ENCODE measurements at regions not wholly inside any gene's neighbourhood (a gene's known extent, or its start where the extent isn't known, plus 50 kb on each side); places are given as distances from the start of the nearest gene placed in this dataset.

DNA sequence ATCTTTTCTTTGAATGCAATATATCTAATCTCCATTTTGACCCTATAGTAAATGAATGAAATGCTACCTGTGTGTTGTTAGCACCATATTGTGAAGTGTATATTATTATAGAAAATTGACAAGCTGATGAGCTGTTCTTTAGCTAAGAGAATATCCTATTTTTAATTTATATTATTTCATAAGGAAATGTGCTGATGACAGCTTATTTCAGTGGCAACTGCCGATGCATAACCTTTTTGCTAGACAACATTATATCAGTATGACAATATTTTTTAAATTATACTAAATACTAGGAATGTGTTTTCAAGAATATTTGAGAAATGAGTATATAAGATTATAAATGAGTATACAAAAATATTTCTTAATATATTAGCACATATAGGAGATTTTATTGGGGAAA, 573.1 kb downstream of the ZNF608 start:
- TF ChIP-seq POLR3G (IDR thresholded peaks at IDR 0.05; ENCODE audit: extremely low read depth, insufficient read length, insufficient replicate concordance) (no peak), JUND (IDR thresholded peaks at IDR 0.05; ENCODE audit: borderline replicate concordance, low read depth, low read length) (no peak), JUND (tag; IDR thresholded peaks at IDR 0.05; ENCODE audit: borderline replicate concordance, low read depth, low read length) (no peak), HIVEP1 (CRISPR knock-in tag; IDR thresholded peaks at IDR 0.05) (no peak), ARNT (IDR thresholded peaks at IDR 0.05) (no peak), YY1 (IDR thresholded peaks at IDR 0.05; ENCODE audit: borderline replicate concordance in 1 of 3, control insufficient read depth in 1 of 3, extremely low read depth in 1 of 3, insufficient read depth in 3 of 3, insufficient read length in 1 of 3, insufficient replicate concordance in 2 of 3, low read depth in 1 of 3, low read length in 2 of 3) (no peak), EZH2 (IDR thresholded peaks at IDR 0.05; ENCODE audit: borderline replicate concordance, low read depth, low read length) (no peak), MYC (IDR thresholded peaks at IDR 0.05; ENCODE audit: low read depth, low read length) (no peak), MYC (CRISPR knock-in tag; IDR thresholded peaks at IDR 0.05; ENCODE audit: borderline replicate concordance, low read depth) (no peak), HNRNPLL (IDR thresholded peaks at IDR 0.05; ENCODE audit: low read depth, low read length, poor library complexity, severe bottlenecking) (no peak), CTCF (IDR thresholded peaks at IDR 0.05 in 2 of 3, conservative IDR thresholded peaks at IDR 0.05 in 1 of 3; ENCODE audit: insufficient read depth in 2 of 3, low read depth in 1 of 3, low read length in 3 of 3) (no peak)
- TF ChIP-seq, protein P1, sequence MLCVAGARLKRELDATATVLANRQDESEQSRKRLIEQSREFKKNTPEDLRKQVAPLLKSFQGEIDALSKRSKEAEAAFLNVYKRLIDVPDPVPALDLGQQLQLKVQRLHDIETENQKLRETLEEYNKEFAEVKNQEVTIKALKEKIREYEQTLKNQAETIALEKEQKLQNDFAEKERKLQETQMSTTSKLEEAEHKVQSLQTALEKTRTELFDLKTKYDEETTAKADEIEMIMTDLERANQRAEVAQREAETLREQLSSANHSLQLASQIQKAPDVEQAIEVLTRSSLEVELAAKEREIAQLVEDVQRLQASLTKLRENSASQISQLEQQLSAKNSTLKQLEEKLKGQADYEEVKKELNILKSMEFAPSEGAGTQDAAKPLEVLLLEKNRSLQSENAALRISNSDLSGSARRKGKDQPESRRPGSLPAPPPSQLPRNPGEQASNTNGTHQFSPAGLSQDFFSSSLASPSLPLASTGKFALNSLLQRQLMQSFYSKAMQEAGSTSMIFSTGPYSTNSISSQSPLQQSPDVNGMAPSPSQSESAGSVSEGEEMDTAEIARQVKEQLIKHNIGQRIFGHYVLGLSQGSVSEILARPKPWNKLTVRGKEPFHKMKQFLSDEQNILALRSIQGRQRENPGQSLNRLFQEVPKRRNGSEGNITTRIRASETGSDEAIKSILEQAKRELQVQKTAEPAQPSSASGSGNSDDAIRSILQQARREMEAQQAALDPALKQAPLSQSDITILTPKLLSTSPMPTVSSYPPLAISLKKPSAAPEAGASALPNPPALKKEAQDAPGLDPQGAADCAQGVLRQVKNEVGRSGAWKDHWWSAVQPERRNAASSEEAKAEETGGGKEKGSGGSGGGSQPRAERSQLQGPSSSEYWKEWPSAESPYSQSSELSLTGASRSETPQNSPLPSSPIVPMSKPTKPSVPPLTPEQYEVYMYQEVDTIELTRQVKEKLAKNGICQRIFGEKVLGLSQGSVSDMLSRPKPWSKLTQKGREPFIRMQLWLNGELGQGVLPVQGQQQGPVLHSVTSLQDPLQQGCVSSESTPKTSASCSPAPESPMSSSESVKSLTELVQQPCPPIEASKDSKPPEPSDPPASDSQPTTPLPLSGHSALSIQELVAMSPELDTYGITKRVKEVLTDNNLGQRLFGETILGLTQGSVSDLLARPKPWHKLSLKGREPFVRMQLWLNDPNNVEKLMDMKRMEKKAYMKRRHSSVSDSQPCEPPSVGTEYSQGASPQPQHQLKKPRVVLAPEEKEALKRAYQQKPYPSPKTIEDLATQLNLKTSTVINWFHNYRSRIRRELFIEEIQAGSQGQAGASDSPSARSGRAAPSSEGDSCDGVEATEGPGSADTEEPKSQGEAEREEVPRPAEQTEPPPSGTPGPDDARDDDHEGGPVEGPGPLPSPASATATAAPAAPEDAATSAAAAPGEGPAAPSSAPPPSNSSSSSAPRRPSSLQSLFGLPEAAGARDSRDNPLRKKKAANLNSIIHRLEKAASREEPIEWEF (CRISPR knock-in tag; IDR thresholded peaks at IDR 0.05): no peak
- TF ChIP-seq, protein P2, sequence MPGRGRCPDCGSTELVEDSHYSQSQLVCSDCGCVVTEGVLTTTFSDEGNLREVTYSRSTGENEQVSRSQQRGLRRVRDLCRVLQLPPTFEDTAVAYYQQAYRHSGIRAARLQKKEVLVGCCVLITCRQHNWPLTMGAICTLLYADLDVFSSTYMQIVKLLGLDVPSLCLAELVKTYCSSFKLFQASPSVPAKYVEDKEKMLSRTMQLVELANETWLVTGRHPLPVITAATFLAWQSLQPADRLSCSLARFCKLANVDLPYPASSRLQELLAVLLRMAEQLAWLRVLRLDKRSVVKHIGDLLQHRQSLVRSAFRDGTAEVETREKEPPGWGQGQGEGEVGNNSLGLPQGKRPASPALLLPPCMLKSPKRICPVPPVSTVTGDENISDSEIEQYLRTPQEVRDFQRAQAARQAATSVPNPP (IDR thresholded peaks at IDR 0.05; ENCODE audit: borderline replicate concordance, insufficient read depth, insufficient read length): no peak
- TF ChIP-seq, protein P3, sequence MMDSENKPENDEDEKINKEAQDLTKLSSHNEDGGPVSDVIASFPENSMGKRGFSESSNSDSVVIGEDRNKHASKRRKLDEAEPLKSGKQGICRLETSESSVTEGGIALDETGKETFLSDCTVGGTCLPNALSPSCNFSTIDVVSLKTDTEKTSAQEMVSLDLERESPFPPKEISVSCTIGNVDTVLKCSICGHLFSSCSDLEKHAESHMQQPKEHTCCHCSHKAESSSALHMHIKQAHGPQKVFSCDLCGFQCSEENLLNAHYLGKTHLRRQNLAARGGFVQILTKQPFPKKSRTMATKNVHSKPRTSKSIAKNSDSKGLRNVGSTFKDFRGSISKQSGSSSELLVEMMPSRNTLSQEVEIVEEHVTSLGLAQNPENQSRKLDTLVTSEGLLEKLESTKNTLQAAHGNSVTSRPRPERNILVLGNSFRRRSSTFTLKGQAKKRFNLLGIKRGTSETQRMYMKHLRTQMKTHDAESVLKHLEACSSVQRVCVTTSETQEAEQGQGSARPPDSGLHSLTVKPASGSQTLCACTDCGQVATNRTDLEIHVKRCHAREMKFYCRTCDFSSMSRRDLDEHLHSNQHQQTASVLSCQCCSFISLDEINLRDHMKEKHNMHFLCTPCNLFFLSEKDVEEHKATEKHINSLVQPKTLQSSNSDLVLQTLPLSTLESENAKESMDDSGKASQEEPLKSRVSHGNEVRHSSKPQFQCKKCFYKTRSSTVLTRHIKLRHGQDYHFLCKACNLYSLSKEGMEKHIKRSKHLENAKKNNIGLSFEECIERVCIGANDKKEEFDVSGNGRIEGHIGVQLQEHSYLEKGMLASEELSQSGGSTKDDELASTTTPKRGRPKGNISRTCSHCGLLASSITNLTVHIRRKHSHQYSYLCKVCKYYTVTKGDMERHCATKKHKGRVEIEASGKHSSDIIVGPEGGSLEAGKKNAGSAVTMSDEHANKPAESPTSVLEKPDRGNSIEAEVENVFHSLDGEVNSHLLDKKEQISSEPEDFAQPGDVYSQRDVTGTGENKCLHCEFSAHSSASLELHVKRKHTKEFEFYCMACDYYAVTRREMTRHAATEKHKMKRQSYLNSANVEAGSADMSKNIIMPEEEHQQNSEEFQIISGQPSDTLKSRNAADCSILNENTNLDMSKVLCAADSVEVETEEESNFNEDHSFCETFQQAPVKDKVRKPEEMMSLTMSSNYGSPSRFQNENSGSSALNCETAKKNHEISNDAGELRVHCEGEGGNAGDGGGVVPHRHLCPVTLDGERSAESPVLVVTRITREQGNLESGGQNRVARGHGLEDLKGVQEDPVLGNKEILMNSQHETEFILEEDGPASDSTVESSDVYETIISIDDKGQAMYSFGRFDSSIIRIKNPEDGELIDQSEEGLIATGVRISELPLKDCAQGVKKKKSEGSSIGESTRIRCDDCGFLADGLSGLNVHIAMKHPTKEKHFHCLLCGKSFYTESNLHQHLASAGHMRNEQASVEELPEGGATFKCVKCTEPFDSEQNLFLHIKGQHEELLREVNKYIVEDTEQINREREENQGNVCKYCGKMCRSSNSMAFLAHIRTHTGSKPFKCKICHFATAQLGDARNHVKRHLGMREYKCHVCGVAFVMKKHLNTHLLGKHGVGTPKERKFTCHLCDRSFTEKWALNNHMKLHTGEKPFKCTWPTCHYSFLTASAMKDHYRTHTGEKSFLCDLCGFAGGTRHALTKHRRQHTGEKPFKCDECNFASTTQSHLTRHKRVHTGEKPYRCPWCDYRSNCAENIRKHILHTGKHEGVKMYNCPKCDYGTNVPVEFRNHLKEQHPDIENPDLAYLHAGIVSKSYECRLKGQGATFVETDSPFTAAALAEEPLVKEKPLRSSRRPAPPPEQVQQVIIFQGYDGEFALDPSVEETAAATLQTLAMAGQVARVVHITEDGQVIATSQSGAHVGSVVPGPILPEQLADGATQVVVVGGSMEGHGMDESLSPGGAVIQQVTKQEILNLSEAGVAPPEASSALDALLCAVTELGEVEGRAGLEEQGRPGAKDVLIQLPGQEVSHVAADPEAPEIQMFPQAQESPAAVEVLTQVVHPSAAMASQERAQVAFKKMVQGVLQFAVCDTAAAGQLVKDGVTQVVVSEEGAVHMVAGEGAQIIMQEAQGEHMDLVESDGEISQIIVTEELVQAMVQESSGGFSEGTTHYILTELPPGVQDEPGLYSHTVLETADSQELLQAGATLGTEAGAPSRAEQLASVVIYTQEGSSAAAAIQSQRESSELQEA (IDR thresholded peaks at IDR 0.05; ENCODE audit: low read depth): no peak

Measured in K562 (cell line).